NCI-H460 (cell line): ENCODE measurements at regions not wholly inside any gene's neighbourhood (a gene's known extent, or its start where the extent isn't known, plus 50 kb on each side); places are given as distances from the start of the nearest gene placed in this dataset.
"Not testable (repeated sequence)": the region's sequence is repeated elsewhere in the genome, so short reads cannot be mapped to it uniquely, and the experiment has no call there.

Experiments used
- DNase-seq: peaks from one replicate; pipeline ENCODE4 v3.0.0-alpha.2; 2016; ENCODE audit warnings: low read depth; ENCODE audit errors: extremely low read depth

DNA sequence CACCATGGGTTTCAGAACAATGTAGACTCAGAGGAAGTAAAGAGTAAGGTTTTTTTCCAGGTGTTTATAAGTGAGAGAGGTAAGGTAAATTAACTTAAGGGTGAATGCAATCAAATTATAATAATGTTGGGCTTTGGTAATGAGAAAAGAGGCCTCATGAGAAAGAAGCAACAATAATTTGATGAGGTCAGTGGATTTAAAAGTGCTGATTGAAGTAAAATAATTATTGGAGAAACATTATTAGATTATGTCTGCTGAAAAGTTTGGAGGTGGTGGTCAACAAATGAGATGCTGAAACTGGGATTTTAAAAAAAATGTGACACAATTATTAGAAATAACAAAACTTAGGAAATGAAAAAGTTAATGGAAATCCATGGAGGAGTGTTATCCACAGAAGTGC is 187.4 kb upstream of the BRINP3 start:
- no peak for DNase-seq

DNA sequence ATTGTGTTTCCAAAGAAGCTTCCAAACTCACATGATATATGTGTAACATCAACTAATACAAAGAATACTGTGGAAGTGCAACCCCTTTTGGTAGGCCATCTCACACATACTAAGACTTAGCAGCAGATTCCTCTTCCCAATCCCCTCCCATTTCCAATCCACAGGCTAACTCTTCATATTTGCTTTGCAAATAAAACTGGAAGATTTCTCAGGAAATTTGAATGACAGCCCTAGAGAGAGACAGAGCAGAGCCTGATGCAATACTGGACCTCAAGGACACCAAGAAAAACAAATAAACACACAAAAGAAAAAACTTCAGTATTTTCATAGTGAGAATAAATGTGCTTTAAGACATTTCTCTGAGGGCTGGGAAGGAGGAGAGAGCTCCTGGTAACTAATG is 190.2 kb upstream of the BRINP3 start:
- no peak for DNase-seq

DNA sequence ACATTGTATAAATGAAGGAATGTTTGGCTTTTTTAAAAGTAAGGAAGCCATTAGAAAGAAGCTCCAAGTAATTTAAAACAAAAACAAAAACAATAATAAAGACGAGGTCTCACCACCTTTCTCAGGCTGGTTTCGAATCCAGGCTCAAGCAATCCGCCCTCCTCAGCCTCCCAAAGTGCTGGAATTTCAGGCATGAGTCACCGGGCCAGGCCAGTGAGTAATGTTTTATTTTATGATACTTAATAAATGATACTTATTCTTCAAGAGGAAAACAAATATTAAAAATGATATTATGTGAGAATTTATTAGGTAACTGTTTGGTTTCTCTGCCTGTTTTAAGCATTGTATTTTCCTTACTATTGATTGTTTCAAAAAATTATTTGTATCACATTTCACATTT is 201.4 kb upstream of the BRINP3 start:
- DNase-seq, result peak; percentile 15

DNA sequence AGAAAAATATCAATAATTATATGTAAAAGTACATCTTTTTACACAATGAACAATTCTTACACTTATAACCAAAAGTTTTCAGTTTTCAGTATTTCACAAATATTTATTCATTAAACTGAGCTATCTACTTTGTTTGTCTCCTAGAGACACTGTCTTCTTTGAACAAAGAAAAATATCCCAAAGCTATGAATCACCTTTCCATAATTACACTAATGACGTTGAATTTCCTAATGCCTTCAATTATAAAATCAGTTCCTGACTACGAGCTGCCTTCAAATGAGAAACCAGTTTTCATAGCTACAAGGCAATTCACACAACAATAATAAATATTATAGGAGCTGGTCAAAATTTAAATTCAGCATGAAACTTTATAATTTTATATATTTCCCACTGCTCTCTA is 201.8 kb upstream of the BRINP3 start:
- no peak for DNase-seq

DNA sequence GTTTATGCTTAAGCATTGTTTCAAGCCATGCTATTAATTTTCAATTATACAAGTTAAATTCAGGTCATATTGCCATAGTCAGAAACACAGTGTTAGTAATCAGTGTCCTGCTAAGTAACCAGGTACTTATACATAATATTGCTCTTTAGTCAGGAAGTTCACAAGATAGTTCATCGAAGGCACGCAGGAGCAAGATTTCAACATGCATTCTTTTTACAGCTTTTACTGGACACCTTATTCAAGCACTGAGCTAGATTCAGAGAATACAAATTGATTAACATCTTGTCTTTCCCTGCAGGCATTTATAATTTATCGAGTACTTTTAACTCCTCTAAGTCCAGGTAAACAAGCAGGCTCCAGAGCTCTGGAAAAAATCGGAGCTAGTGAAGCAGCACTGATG is 202.3 kb upstream of the BRINP3 start:
- DNase-seq, result no peak

DNA sequence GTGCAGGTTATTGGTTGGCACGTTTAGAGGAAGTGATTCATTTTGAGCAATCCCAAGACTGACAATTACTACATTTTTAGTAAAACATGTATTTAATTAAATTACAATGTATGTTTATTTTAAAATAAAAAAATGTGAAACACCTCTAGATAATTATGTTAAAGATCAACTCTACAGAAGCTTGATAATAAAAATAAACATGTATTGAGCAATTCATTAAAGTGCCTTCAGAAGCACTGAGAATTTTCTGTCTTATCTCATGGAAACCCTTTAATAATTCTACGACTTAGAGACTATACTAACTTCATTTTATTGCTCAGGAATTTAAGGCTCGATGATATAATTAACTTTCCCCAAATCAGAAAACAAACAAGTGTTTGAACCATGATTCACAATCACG is 208.0 kb upstream of the BRINP3 start:
- DNase-seq, result no peak

DNA sequence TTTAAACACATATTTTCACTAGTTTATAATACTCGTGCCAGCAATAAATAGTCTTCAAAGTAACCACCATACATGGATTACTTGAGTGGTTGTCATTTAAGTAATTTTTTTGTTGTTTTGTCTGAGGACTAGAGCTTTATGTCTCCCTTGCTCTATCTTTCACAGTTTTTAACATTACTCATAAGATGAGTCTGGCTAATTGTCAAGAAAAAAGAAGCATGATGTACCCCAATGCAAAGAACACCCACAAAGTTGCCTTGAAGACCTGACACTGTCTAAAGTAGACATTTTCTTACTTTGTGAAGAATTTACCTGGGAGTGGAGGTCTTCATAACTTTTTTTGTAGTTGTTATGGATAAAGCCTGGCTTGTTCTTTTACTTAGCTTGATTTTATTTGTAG is 210.4 kb upstream of the BRINP3 start:
- no peak for DNase-seq

DNA sequence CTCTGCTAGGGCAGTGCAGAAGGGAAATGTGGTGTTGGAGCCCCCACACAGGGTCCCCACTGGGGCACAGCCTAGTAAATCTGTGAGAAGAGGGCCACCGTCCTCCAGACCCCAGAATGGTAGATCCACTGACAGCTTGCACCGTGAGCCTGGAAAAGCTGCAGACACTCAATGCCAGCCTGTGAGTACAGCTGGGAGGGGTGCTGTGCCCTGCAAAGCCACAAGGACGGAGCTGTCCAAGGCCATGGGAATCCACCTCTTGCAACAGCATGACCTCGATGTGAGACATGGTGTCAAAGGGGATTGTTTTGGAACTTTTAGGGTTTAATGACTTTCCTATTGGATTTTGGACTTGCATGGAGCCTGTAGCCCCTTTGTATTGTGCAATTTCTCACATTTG is 220.8 kb upstream of the BRINP3 start:
- not testable (repeated sequence) for DNase-seq

DNA sequence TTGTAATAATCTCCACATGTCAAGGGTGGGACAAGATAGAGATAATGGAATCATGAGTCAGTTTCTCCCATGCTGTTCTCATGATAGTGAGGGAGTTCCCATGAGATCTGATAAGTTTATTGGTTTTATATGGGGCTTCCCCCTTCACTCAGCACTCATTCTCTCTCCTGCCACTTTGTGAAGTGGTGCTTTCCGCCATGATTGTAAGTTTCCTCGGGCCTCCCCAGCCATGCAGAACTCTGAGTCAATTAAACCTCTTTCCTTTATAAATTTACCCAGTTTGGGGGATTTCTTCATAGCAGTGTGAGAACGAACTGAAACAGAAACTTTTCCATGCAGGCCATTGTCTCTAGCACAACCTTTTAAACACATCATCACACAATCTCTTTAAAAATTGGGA is 221.5 kb upstream of the BRINP3 start:
- DNase-seq, result no peak

DNA sequence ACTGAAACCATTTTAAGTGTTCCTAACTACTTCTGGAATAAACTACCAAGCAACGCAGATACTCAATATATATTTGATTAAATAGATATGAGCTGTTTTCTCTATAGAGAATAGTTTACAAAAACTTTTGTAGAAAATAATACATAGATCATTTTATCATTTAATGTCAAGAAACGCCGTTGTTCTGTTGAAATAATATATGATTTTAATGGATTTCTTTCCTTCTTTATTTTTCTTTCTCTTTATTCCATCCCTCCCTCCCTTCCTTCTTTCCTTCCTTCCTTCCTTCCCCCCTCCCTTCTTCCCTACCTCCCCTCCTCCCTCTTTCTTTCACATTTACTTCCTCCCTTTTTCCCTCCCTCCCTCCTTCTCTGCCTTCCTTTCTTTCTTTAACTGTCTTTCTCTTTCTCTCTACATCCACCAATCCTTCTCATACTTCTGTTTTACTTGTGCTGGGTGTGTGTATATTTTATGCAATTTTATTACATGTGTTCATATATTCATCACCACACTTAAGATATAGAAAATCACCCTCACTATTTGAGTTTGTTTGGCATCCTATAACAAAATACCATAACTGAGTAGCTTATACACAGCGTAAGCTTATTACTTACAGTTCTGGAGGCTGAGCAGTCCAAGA is 230.9 kb upstream of the BRINP3 start:
- DNase-seq, result no peak

DNA sequence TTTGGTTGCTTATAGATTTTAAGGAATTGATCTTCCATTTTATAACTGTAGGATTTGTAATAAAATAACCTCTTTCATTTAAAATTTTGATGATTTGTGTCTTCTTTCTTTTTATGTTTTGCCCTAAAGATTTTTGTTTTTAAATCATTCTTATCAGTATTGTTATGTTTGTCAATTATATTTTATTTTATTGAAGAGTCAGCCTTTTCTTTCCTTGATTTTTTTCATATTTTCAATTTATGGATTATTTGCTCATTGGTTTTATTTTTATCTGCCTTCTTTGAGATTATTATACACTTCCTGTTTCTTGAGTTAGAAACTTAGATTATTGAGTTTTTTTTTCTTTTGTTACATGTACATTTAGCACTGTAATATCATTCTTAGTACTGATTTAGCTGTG is 233.4 kb upstream of the BRINP3 start:
- no peak for DNase-seq

DNA sequence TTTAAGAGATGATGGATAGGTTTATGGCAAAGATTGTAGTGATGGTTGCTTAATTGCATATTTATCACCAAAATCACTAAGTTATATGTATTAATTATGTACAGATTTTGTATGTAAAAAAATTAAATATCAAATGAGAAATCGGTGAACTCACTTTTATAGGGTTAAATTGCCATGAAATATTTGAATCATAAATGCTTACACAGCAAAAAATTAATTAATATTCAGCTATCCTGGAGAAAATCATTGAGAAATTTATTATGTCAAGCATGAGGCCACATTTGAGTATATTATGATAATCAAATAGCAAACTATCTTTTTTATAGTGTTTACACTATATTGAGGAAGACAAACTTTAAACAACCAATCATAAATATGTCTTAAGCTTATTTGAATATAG is 239.4 kb upstream of the BRINP3 start:
- DNase-seq, result no peak

DNA sequence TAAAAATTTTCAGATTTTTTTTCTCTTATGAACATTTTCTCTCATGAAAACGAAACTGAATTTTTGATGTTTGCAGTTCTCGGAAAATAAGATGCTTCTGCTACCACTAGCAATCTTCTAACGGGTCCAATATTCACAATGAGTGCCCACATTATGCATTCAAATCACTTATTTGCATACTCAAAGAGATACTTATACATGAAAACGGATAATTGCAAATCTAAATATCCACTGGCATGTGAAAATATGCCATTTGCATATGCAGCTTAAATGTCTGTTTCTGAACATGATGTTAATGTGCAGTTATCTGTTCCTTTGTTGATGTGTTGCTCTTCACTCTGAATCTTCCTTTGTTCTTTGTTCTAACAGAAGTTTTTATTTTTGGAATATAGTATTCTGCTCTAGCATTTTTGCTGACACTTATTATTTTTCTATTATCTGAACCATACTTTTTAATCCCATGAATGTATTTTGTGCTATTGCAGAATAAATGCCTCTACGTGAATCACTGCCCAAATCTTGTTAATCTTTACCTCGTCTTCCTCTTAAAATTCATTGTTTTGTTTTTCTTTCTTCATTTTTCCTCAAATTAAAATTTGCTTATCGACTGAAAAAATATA is 259.4 kb upstream of the BRINP3 start:
- DNase-seq, result no peak

DNA sequence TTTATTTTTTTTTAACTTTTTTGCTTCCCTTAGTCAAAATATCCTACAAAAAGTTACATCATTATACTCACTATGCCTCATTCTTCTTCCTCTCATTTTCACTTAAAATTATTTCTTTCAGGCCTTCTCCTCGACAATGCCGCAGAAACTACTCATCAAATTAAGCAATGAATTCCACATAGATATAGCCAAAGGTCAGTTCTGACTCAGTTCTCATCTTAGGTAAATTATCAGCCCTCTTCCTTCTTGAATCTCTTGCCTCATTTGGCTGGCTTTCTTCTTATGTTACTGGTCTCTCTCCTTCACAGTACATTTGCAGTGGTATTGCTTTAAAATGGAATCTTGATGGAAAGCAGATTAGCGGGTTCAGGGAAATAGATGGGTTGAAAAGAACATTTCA is 260.7 kb upstream of the BRINP3 start:
- DNase-seq, result no peak

DNA sequence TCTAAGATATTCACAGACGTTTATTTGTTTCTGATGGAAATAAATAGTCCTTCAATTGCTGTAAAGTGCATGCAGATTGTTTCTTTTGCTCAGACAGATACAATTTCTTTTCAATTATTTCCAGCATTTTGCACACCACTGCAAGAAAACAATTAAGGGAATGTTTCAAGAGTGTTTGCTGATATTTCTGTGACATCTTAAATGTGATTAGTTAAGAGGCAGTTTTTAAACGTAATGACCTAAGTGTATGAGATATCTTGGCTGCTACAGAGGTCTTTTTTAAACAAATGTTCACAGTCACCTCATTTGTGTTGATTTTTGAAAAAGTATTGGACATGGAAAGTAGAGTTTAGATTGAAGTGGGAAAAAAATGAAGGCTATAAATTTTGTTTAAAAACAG is 262.3 kb upstream of the BRINP3 start:
- DNase-seq, result no peak

DNA sequence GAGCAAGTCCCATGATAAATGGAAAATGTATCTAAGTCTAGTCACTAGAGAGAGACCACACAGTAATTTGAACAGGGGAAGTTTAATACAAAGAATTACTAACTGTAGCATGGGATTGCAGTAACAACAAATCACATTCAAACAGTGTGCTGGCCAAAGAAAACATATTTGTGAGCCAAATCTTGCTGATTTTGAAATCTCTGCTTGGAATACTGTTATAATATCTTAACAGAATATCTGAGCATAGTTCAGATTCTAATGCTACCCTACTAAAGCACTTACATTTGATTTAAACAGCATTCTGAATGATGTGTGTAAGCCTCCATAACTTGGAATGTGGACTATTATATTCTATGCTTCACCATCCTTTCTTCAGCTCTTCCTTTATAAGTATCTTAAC is 270.0 kb upstream of the BRINP3 start:
- no peak for DNase-seq

DNA sequence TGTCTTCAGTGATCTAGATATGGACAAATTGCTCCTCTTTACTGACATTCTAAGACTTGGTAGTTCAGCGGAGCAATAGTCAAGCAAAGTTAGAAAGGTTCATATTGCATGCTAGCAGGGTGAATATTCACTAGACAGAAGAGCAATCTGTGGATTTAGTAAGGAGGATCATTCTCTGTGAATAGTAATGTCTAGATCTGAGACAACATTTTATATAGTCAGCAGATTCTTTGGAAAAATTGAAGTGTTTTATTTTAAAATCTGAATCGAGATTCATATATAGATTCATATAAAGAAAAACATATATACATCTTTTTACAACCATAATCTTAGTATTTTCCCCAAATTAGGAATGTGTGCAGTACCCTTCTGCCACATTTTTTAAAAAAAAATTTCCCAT is 274.5 kb upstream of the BRINP3 start:
- no peak for DNase-seq

DNA sequence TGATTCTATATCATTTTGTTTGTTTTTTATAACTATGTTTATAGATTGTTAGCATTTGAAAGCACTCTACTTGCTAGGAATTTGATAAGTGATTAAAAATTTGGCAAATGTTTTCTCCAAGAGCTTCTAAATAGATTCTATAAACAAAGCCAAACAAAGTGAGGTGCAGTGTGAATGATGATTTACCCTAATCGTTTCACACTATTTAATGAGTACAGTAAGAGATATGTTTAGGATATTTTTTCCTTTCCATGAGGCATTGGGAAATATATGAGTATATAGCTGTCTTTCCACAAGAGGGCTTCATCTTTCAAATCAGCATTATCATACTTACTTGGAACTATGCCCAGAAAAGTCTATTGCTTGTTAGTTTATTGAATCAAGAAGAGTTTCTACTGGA is 277.0 kb upstream of the BRINP3 start:
- DNase-seq, result peak; percentile 47

DNA sequence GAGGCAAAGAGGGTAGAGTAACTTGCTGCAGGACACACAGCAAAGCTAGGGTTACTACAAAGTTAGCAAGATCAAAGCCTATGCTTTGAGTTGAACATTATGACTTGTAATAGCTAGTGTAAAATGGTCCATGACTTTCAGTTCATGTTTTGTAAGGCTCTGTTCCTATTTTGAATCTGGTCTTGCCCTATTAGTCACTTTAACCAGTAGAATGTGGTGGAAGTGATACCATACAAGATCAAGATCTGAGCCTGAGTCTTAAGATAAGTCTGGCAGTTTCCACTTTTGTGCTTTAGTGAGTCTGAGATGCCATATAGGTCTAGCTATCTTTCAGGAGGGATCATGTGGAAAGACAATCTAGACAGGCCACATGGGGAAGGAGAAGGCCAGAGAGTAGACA is 282.1 kb upstream of the BRINP3 start:
- DNase-seq, result no peak

DNA sequence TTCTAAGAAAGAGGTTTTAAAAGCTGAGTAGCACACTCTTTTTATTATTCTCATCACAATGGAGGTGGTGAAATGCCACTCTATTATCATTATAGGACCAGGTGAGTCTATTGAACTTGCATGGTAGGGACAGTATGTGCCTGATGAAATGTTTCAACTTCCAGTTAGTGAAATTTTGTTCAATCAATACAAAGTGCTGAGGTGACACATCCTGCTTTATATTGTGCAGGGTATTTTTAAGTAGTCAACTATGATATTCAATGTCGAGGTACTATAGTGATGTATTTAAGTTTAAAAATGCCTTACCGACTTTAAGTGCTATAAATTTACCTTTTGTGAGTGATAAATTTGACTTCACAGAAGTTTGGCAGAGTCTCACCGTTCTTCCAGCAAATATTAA is 284.7 kb upstream of the BRINP3 start:
- no peak for DNase-seq

DNA sequence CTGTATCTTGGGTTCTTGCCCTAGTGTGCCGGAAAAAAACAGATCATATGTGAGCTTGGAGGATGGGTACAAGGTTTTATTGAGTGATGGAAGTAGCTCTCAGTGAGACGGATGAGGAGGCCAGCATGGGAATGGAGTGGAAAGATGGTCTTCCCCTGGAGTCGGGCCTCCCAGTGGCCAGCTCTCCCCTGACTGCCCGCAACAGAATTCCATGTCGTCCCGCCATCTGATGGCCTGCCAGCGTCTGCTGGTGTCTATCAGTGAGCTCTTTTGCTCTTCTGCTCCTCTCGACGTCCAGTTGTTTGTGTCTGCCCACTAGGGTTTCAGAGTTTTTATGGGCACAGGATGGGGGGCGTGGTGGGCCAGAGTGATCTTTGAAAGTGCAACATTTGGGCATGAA is 315.2 kb upstream of the BRINP3 start:
- no peak for DNase-seq

DNA sequence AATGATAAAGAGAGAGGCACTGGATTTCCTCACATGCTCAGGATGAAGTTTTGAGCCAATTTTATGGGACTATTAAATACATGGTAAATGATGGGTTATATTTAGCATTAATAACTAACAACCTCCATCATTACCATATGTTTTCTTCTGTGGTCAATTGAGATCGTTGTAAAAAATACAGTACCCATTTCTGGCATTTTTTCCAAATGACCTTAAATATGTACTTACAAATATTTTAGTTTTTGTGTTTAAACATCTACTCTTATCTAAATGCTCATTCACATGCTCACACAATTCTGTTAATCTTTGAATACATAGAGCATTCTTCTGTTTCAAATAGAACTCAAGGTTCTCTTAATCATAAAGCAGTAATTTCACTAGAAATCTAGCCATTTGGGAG is 330.0 kb upstream of the BRINP3 start:
- DNase-seq, result no peak

DNA sequence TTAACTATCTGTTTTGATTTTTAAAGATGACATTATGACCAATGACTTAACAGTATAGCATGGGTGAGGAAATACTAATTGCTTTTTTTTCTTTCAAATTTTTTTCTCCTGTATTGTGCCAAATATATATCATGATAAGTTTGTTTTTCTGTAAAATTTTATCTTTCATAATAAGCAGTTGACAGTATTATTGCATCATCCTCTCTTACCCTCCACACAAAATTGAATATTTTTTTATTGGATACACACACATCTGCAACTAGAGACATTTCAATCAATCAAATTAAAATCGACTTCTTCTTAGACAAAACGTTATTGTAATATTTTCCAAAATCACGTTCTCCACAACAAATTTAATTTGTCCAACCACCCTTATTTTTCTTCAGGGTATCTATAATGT is 330.4 kb upstream of the BRINP3 start:
- no peak for DNase-seq
